Transverse colon (tissue), 4 donors: ENCODE measurements at regions not wholly inside any gene's neighbourhood (a gene's known extent, or its start where the extent isn't known, plus 50 kb on each side); places are given as distances from the start of the nearest gene placed in this dataset.

Source experiments
- CTCF ChIP-seq, 5 experiments: fragments of 200-600 bp in 3 of 5; fragments of 450-650 bp in 2 of 5; sonication (generic) in 3 of 5; IDR thresholded peaks; 1 replicate in 2 of 5; 2 replicates in 3 of 5; pipeline ENCODE4 v1.5.1; 2016 to 2017; ENCODE audit warnings: antibody characterized with exemption in 5 of 5, inconsistent platforms in 3 of 5, mild to moderate bottlenecking in 2 of 5, moderate library complexity in 1 of 5
- EP300 ChIP-seq: sonication (generic); formaldehyde crosslinking; IDR thresholded peaks from one replicate; pipeline ENCODE4 v1.6.1; 2017; ENCODE audit warnings: antibody characterized with exemption, low read depth
- POLR2A ChIP-seq: fragments of 450-650 bp; IDR thresholded peaks from one replicate; pipeline ENCODE4 v1.6.1; 2016; ENCODE audit warnings: antibody characterized with exemption, mild to moderate bottlenecking, moderate library complexity
- POLR2AphosphoS5 ChIP-seq, 3 donors: sonication (generic); formaldehyde crosslinking; IDR thresholded peaks; one replicate each; pipeline ENCODE4 v1.6.1; 2016; ENCODE audit warnings: antibody characterized with exemption in 3 of 3

- TF ChIP-seq CTCF (IDR thresholded peaks at IDR 0.05): no peak
- no peak for TF ChIP-seq POLR2A
- no peak for TF ChIP-seq EP300
- no peak for TF ChIP-seq POLR2AphosphoS5 (IDR thresholded peaks at IDR 0.05)
Measured at GRCh38 chr5:102040326-102040725, 255.8 kb downstream of the SLCO4C1 start.
